CD14-positive monocyte (primary cell): ENCODE measurements at regions not wholly inside any gene's neighbourhood (a gene's known extent, or its start where the extent isn't known, plus 50 kb on each side); places are given as distances from the start of the nearest gene placed in this dataset.

Experiments
- DNase-seq, 3 donors: peaks; one replicate each; pipeline ENCODE4 v3.0.0-alpha.2; 2011 to 2022
- H2AFZ ChIP-seq: 2 replicates; pipeline ENCODE4 v1.6.0; 2012; ENCODE audit warnings: mild to moderate bottlenecking, low read depth, low read length, inconsistent platforms; ENCODE audit not compliant: insufficient read depth, poor library complexity, severe bottlenecking
- H3K27ac ChIP-seq, 2 donors: 1 replicate in 1 of 2; 2 replicates in 1 of 2; pipeline ENCODE4 v1.5.1; 2012 to 2013; ENCODE audit warnings: low read length in 2 of 2, control low read depth in 1 of 2, inconsistent platforms in 1 of 2, low read depth in 1 of 2, mild to moderate bottlenecking in 1 of 2
- H3K27me3 ChIP-seq, 2 donors: one replicate each; pipeline versions ENCODE4 v1.6.0 to v1.6.1; 2011 to 2013; ENCODE audit warnings: low read length in 2 of 2; ENCODE audit not compliant: control insufficient read depth in 2 of 2, insufficient read depth in 2 of 2
- H3K36me3 ChIP-seq, 2 donors: replicated peaks in 1 of 2; 1 replicate in 1 of 2; 2 replicates in 1 of 2; pipeline versions ENCODE4 v1.5.1 to v1.6.1; 2012 to 2013; ENCODE audit warnings: low read length in 2 of 2, control low read depth in 1 of 2, inconsistent platforms in 1 of 2, mild to moderate bottlenecking in 1 of 2; ENCODE audit not compliant: insufficient read depth in 2 of 2, control insufficient read depth in 1 of 2
- H3K4me1 ChIP-seq, 2 donors: 1 replicate in 1 of 2; 2 replicates in 1 of 2; pipeline versions ENCODE4 v1.5.1 to v1.6.1; 2012 to 2013; ENCODE audit warnings: low read length in 2 of 2, control low read depth in 1 of 2, inconsistent platforms in 1 of 2, mild to moderate bottlenecking in 1 of 2, moderate library complexity in 1 of 2; ENCODE audit not compliant: insufficient read depth in 2 of 2, control insufficient read depth in 1 of 2
- H3K4me2 ChIP-seq: replicated peaks from 2 replicates; pipeline ENCODE3; 2012; ENCODE audit warnings: low read length, moderate library complexity, mild to moderate bottlenecking; ENCODE audit not compliant: poor library complexity, severe bottlenecking; ENCODE audit errors: extremely low read depth
- H3K4me3 ChIP-seq, 3 experiments: fragments of 200-600 bp in 1 of 3; sonication (generic) in 1 of 3; replicated peaks in 1 of 3; 1 replicate in 2 of 3; 2 replicates in 1 of 3; pipeline ENCODE4 v1.5.1; 2011 to 2013; ENCODE audit warnings: low read length in 3 of 3, mild to moderate bottlenecking in 3 of 3, control low read depth in 2 of 3, low read depth in 2 of 3, inconsistent platforms in 1 of 3, moderate library complexity in 1 of 3
- H3K79me2 ChIP-seq: 2 replicates; pipeline ENCODE4 v1.6.0; 2012; ENCODE audit warnings: mild to moderate bottlenecking, control low read depth, inconsistent platforms, low read length, moderate library complexity; ENCODE audit not compliant: insufficient read depth
- H3K9ac ChIP-seq: 2 replicates; pipeline ENCODE4 v1.6.0; 2017; ENCODE audit warnings: low read length, mild to moderate bottlenecking; ENCODE audit not compliant: insufficient read depth, poor library complexity, severe bottlenecking
- H3K9me3 ChIP-seq, 2 donors: replicated peaks in 1 of 2; 1 replicate in 1 of 2; 2 replicates in 1 of 2; pipeline versions ENCODE4 v1.5.1 to v1.6.1; 2012 to 2013; ENCODE audit warnings: low read length in 2 of 2, control low read depth in 1 of 2; ENCODE audit not compliant: control insufficient read depth in 1 of 2, insufficient read depth in 1 of 2
- H4K20me1 ChIP-seq: 2 replicates; pipeline ENCODE4 v1.6.0; 2012; ENCODE audit warnings: mild to moderate bottlenecking, low read length, control low read depth, moderate library complexity; ENCODE audit not compliant: insufficient read depth
- H3K27ac Mint-ChIP-seq, 7 donors: one replicate each; pipeline ENCODE4 v1.8.0; 2020; ENCODE audit warnings: mild to moderate bottlenecking in 7 of 7, mixed read lengths in 7 of 7, moderate library complexity in 6 of 7, inconsistent platforms in 2 of 7
- H3K27me3 Mint-ChIP-seq, 3 donors: one replicate each; pipeline ENCODE4 v1.8.0; 2021 to 2022; ENCODE audit warnings: low read depth in 3 of 3, mild to moderate bottlenecking in 3 of 3, mixed read lengths in 3 of 3, moderate library complexity in 3 of 3, inconsistent platforms in 1 of 3
- H3K36me3 Mint-ChIP-seq, 2 donors: one replicate each; pipeline ENCODE4 v1.8.0; 2020; ENCODE audit warnings: mixed read lengths in 2 of 2, inconsistent platforms in 1 of 2, mild to moderate bottlenecking in 1 of 2
- H3K4me1 Mint-ChIP-seq: one replicate; pipeline ENCODE4 v1.8.0; 2020; ENCODE audit warnings: mild to moderate bottlenecking, mixed read lengths
- H3K4me3 Mint-ChIP-seq, 2 donors: one replicate each; pipeline ENCODE4 v1.8.0; 2020; ENCODE audit warnings: mild to moderate bottlenecking in 2 of 2, mixed read lengths in 2 of 2, moderate library complexity in 1 of 2
- H3K9me3 Mint-ChIP-seq, 7 donors: one replicate each; pipeline ENCODE4 v1.8.0; 2020 to 2022; ENCODE audit warnings: mixed read lengths in 7 of 7, mild to moderate bottlenecking in 6 of 7, moderate library complexity in 6 of 7, inconsistent platforms in 2 of 7
- WGBS: methylation state at CpG from one replicate; pipeline ENCODE4 v1.1.5; 2013; ENCODE audit warnings: missing lambda C conversion rate; ENCODE audit not compliant: insufficient coverage; 5-methylcytosine and 5-hydroxymethylcytosine counted together
- intact Hi-C, 2 donors: fragments of 100-400 bp; cut with micrococcal nuclease; formaldehyde crosslinking; loops; one replicate each; pipeline versions ENCODE4 v1.15.0 to v1.15.1; 2023
- TF ChIP-seq, protein P1 (sequence below): fragments of 200-600 bp; IDR thresholded peaks from one replicate; pipeline ENCODE4 v1.8.0; 2022; ENCODE audit warnings: antibody characterized with exemption, mild to moderate bottlenecking

DNA sequence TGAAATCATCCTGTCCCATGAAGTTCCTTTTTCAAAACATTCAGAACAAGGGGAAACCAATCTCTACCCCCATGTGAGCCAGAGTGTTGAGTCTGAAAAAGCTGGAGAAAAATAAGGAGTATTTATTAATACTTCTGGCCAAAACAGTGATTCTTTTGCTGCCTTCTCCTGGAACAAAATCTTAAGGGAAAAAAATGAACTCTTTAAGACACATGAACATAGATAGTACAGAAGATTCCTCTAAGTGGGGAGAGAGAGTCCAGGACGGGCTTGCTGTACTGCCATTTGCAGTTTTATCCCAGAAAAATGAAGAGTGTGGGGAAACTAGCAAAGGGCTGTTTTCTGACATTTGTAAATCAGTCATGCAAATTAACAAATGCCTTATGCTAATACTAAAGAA lies 173.4 kb upstream of the CELF2 start:
- no peak overlapping the region for H3K27ac ChIP-seq
- H3K79me2 ChIP-seq: no peaks in the 10 kb centered on the region
- intact Hi-C loops: no loop called here
- Mint-ChIP-seq H3K36me3 (no peaks in the 10 kb centered on the region), H3K4me3 (no peak overlapping the region), H3K4me1 (peaks cover 2% of the 10 kb centered on the region), H3K27ac (no peak overlapping the region), H3K27me3 (peaks cover 0 to 2% (median 0%) of the 10 kb centered on the region in 3 donors), H3K9me3 (peaks cover 0 to 17% (median 2%) of the 10 kb centered on the region in 7 donors)
- H2AFZ ChIP-seq: no peak overlapping the region
- no peak overlapping the region for H3K4me3 ChIP-seq
- no peaks in the 10 kb centered on the region for H4K20me1 ChIP-seq
- no peaks in the 10 kb centered on the region for H3K9me3 ChIP-seq
- WGBS: no CpG with 5 or more reads among the region's 1 CpG
- H3K27me3 ChIP-seq: no peaks in the 10 kb centered on the region
- no peak overlapping the region for H3K9ac ChIP-seq
- H3K36me3 ChIP-seq: no peaks in the 10 kb centered on the region
- H3K4me1 ChIP-seq: no peaks in the 10 kb centered on the region
- DNase-seq: no peak
- TF ChIP-seq, protein P1, sequence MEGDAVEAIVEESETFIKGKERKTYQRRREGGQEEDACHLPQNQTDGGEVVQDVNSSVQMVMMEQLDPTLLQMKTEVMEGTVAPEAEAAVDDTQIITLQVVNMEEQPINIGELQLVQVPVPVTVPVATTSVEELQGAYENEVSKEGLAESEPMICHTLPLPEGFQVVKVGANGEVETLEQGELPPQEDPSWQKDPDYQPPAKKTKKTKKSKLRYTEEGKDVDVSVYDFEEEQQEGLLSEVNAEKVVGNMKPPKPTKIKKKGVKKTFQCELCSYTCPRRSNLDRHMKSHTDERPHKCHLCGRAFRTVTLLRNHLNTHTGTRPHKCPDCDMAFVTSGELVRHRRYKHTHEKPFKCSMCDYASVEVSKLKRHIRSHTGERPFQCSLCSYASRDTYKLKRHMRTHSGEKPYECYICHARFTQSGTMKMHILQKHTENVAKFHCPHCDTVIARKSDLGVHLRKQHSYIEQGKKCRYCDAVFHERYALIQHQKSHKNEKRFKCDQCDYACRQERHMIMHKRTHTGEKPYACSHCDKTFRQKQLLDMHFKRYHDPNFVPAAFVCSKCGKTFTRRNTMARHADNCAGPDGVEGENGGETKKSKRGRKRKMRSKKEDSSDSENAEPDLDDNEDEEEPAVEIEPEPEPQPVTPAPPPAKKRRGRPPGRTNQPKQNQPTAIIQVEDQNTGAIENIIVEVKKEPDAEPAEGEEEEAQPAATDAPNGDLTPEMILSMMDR: no peak
- H3K4me2 ChIP-seq: no peak overlapping the region

GRCh38 chr10:10845185-10845584 lies 172.5 kb upstream of the CELF2 start:
- intact Hi-C loops: no loop called here
- Histone ChIP-seq H3K79me2 (no peaks in the 10 kb centered on the region), H3K9me3 (no peaks in the 10 kb centered on the region), H3K9ac (no peak overlapping the region), H3K4me3 (no peak overlapping the region), H3K27ac (no peak overlapping the region), H3K27me3 (no peaks in the 10 kb centered on the region), H3K4me2 (no peak overlapping the region), H2AFZ (no peak overlapping the region), H3K36me3 (no peaks in the 10 kb centered on the region), H3K4me1 (no peaks in the 10 kb centered on the region), H4K20me1 (no peaks in the 10 kb centered on the region)
- Mint-ChIP-seq H3K27ac (no peak overlapping the region), H3K27me3 (peaks cover 0 to 2% (median 0%) of the 10 kb centered on the region in 3 donors), H3K9me3 (peaks cover 0 to 7% (median 0%) of the 10 kb centered on the region in 7 donors), H3K4me3 (no peak overlapping the region), H3K36me3 (no peaks in the 10 kb centered on the region), H3K4me1 (peaks cover 6% of the 10 kb centered on the region)
- WGBS: no CpG with 5 or more reads among the region's 2 CpGs
- no peak for DNase-seq
- TF ChIP-seq, protein P1: no peak
